GM23338 (cell line): ENCODE measurements at regions not wholly inside any gene's neighbourhood (a gene's known extent, or its start where the extent isn't known, plus 50 kb on each side); places are given as distances from the start of the nearest gene placed in this dataset.

Experiments
- ATAC-seq: fragments of 200-7000 bp; cut with Tn5 transposase; 3 replicates; pipeline ENCODE4 v1.9.1; 2020
- DNase-seq: peaks from one replicate; pipeline ENCODE4 v3.0.0-alpha.2; 2015; ENCODE audit warnings: low spot score
- H2AFZ ChIP-seq: fragments of 200-600 bp; sonication (generic); 2 replicates; pipeline ENCODE4 v1.8.0; 2016; ENCODE audit warnings: antibody characterized with exemption, mild to moderate bottlenecking, moderate library complexity
- H3F3A ChIP-seq: fragments of 200-600 bp; sonication (generic); replicated peaks from 2 replicates; pipeline ENCODE4 v1.8.0; 2017; ENCODE audit warnings: antibody characterized with exemption, mixed run types, low read depth
- H3K27ac ChIP-seq: fragments of 200-600 bp; sonication (generic); 2 replicates; pipeline ENCODE4 v1.6.1; 2016; ENCODE audit warnings: low read depth
- H3K27me3 ChIP-seq: fragments of 200-600 bp; sonication (generic); 2 replicates; pipeline ENCODE4 v1.8.0; 2016; ENCODE audit warnings: mild to moderate bottlenecking, mixed run types, moderate library complexity; ENCODE audit not compliant: insufficient read depth
- H3K36me3 ChIP-seq: fragments of 200-600 bp; sonication (generic); 2 replicates; pipeline ENCODE4 v1.8.0; 2016; ENCODE audit warnings: mild to moderate bottlenecking; ENCODE audit not compliant: insufficient read depth
- H3K4me1 ChIP-seq: fragments of 200-600 bp; sonication (generic); 2 replicates; pipeline ENCODE4 v1.8.0; 2016; ENCODE audit warnings: mild to moderate bottlenecking, moderate library complexity; ENCODE audit not compliant: insufficient read depth
- H3K4me2 ChIP-seq: fragments of 200-600 bp; sonication (generic); 2 replicates; pipeline ENCODE4 v1.7.1; 2017; ENCODE audit warnings: mixed run types
- H3K4me3 ChIP-seq: fragments of 200-600 bp; sonication (generic); 2 replicates; pipeline ENCODE4 v1.6.1; 2016; ENCODE audit warnings: mixed run types
- H3K79me2 ChIP-seq: fragments of 200-600 bp; sonication (generic); replicated peaks from 2 replicates; pipeline ENCODE4 v1.8.0; 2017; ENCODE audit warnings: mild to moderate bottlenecking; ENCODE audit not compliant: insufficient read depth
- H3K9me2 ChIP-seq: fragments of 200-600 bp; sonication (generic); 2 replicates; pipeline ENCODE4 v1.8.0; 2017; ENCODE audit not compliant: insufficient read depth
- H4K20me1 ChIP-seq: fragments of 200-600 bp; sonication (generic); replicated peaks from 2 replicates; pipeline ENCODE4 v1.8.0; 2017; ENCODE audit warnings: mild to moderate bottlenecking; ENCODE audit not compliant: insufficient read depth
- H3K27ac Mint-ChIP-seq: 2 replicates; pipeline ENCODE4 v1.8.0; 2020; ENCODE audit warnings: inconsistent platforms, mild to moderate bottlenecking, moderate library complexity, mixed read lengths
- H3K27me3 Mint-ChIP-seq: 3 replicates; pipeline ENCODE4 v1.8.0; 2022; ENCODE audit warnings: low read depth, mild to moderate bottlenecking, moderate library complexity, mixed read lengths, inconsistent platforms; ENCODE audit not compliant: insufficient read depth, poor library complexity
- H3K36me3 Mint-ChIP-seq: 3 replicates; pipeline ENCODE4 v1.8.0; 2021; ENCODE audit warnings: low read depth, mild to moderate bottlenecking, inconsistent platforms, moderate library complexity, mixed read lengths
- H3K4me1 Mint-ChIP-seq: 3 replicates; pipeline ENCODE4 v1.8.0; 2020; ENCODE audit warnings: mild to moderate bottlenecking, inconsistent platforms, mixed read lengths
- H3K4me3 Mint-ChIP-seq: 3 replicates; pipeline ENCODE4 v1.8.0; 2021; ENCODE audit warnings: moderate library complexity, mild to moderate bottlenecking, inconsistent platforms, mixed read lengths
- H3K9me3 Mint-ChIP-seq: 3 replicates; pipeline ENCODE4 v1.8.0; 2020; ENCODE audit warnings: moderate library complexity, mild to moderate bottlenecking, inconsistent platforms, mixed read lengths
- CREB1 ChIP-seq: fragments of 250-450 bp; sonication (Bioruptor Pico); IDR thresholded peaks from 2 replicates; pipeline ENCODE4 v1.5.0; 2020; ENCODE audit warnings: low read depth, mild to moderate bottlenecking, moderate library complexity
- EZH2 ChIP-seq: fragments of 200-600 bp; sonication (generic); IDR thresholded peaks from one replicate; pipeline ENCODE4 v1.8.0; 2017; ENCODE audit warnings: antibody characterized with exemption, mild to moderate bottlenecking, low read depth; ENCODE audit not compliant: unreplicated experiment
- EZH2phosphoT487 ChIP-seq: fragments of 200-600 bp; sonication (generic); IDR thresholded peaks from one replicate; pipeline ENCODE4 v1.8.1; 2018; ENCODE audit warnings: antibody characterized with exemption; ENCODE audit not compliant: unreplicated experiment
- JUNB ChIP-seq: IDR thresholded peaks from one replicate; pipeline ENCODE4 v1.6.1; 2016; ENCODE audit warnings: antibody characterized with exemption; ENCODE audit not compliant: unreplicated experiment
- NANOG ChIP-seq: IDR thresholded peaks from 2 replicates; pipeline ENCODE4 v1.6.1; 2016; ENCODE audit warnings: antibody characterized with exemption, borderline replicate concordance
- POLR2AphosphoS5 ChIP-seq: IDR thresholded peaks from 2 replicates; pipeline ENCODE4 v1.6.1; 2016; ENCODE audit warnings: antibody characterized with exemption, low read depth
- STAT1 ChIP-seq: IDR thresholded peaks from one replicate; pipeline ENCODE4 v1.6.1; 2016; ENCODE audit warnings: antibody characterized with exemption; ENCODE audit not compliant: unreplicated experiment
- ZNF114 ChIP-seq: fragments of 250-450 bp; sonication (Bioruptor Pico); IDR thresholded peaks from 2 replicates; pipeline ENCODE4 v1.5.0; 2020; ENCODE audit warnings: mild to moderate bottlenecking, moderate library complexity
- ZNF331 ChIP-seq: fragments of 250-450 bp; sonication (Bioruptor Pico); IDR thresholded peaks from 2 replicates; pipeline ENCODE4 v1.5.0; 2020; ENCODE audit warnings: low read depth, mild to moderate bottlenecking, moderate library complexity
- TF ChIP-seq, protein P1 (sequence below), 2 experiments: fragments of 200-600 bp in 1 of 2; sonication (generic) in 1 of 2; conservative IDR thresholded peaks; 2 replicates each; pipeline versions ENCODE4 v1.5.1 to v1.6.1; 2016 to 2017; ENCODE audit warnings: antibody characterized with exemption in 2 of 2, low read depth in 2 of 2, mild to moderate bottlenecking in 2 of 2, moderate library complexity in 1 of 2
- TF ChIP-seq, protein P2 (sequence below): IDR thresholded peaks from 2 replicates; pipeline ENCODE4 v1.6.1; 2016; ENCODE audit warnings: antibody characterized with exemption
- TF ChIP-seq, protein P3 (sequence below): IDR thresholded peaks from one replicate; pipeline ENCODE4 v1.6.1; 2018; ENCODE audit warnings: antibody characterized with exemption; ENCODE audit not compliant: unreplicated experiment
- TF ChIP-seq, protein P4 (sequence below): fragments of 250-450 bp; sonication (Bioruptor Pico); IDR thresholded peaks from 2 replicates; pipeline ENCODE4 v1.5.0; 2020; ENCODE audit warnings: mild to moderate bottlenecking, moderate library complexity

DNA sequence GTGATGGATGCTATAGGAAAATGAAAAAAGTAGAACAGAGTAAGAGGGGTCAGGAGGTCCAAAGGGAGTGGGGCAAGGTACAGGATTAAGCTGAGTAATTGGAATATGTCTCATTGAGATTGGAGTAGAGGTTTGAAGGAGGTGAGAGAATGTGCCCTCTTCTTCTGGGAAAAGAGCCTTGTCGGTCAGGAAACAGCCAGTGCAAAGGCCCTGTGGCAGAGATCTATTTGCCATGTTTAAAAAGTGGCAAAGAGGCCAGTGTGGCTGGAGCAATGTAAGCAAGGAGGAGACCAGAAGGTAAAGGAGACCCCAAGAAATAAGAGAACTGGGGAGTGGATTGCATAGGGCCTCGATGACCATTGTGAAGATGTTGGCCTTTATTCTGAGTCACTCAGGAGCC lies 706.5 kb downstream of the MED13L start:
- Histone ChIP-seq H4K20me1 (no peaks in the 10 kb centered on the region), H3K79me2 (no peaks in the 10 kb centered on the region), H3K4me2 (no peak overlapping the region), H3K36me3 (no peaks in the 10 kb centered on the region), H3K9me2 (no peaks in the 10 kb centered on the region), H3K4me1 (peaks cover 8% of the 10 kb centered on the region), H2AFZ (no peak overlapping the region), H3F3A (no peaks in the 10 kb centered on the region), H3K4me3 (no peak overlapping the region), H3K27ac (no peak overlapping the region), H3K27me3 (no peaks in the 10 kb centered on the region)
- Mint-ChIP-seq H3K27ac (no peak overlapping the region), H3K4me1 (peaks cover 10% of the 10 kb centered on the region), H3K4me3 (no peak overlapping the region), H3K9me3 (no peaks in the 10 kb centered on the region), H3K27me3 (peaks cover under 1% of the 10 kb centered on the region), H3K36me3 (no peaks in the 10 kb centered on the region)
- DNase-seq (no peak), ATAC-seq (no peak)
- no peak for TF ChIP-seq JUNB
- TF ChIP-seq, protein P1, sequence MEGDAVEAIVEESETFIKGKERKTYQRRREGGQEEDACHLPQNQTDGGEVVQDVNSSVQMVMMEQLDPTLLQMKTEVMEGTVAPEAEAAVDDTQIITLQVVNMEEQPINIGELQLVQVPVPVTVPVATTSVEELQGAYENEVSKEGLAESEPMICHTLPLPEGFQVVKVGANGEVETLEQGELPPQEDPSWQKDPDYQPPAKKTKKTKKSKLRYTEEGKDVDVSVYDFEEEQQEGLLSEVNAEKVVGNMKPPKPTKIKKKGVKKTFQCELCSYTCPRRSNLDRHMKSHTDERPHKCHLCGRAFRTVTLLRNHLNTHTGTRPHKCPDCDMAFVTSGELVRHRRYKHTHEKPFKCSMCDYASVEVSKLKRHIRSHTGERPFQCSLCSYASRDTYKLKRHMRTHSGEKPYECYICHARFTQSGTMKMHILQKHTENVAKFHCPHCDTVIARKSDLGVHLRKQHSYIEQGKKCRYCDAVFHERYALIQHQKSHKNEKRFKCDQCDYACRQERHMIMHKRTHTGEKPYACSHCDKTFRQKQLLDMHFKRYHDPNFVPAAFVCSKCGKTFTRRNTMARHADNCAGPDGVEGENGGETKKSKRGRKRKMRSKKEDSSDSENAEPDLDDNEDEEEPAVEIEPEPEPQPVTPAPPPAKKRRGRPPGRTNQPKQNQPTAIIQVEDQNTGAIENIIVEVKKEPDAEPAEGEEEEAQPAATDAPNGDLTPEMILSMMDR (conservative IDR thresholded peaks at IDR 0.05; ENCODE audit: low read depth in 2 of 2): no peak
- TF ChIP-seq, protein P2, sequence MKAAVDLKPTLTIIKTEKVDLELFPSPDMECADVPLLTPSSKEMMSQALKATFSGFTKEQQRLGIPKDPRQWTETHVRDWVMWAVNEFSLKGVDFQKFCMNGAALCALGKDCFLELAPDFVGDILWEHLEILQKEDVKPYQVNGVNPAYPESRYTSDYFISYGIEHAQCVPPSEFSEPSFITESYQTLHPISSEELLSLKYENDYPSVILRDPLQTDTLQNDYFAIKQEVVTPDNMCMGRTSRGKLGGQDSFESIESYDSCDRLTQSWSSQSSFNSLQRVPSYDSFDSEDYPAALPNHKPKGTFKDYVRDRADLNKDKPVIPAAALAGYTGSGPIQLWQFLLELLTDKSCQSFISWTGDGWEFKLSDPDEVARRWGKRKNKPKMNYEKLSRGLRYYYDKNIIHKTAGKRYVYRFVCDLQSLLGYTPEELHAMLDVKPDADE: no peak
- TF ChIP-seq, protein P3, sequence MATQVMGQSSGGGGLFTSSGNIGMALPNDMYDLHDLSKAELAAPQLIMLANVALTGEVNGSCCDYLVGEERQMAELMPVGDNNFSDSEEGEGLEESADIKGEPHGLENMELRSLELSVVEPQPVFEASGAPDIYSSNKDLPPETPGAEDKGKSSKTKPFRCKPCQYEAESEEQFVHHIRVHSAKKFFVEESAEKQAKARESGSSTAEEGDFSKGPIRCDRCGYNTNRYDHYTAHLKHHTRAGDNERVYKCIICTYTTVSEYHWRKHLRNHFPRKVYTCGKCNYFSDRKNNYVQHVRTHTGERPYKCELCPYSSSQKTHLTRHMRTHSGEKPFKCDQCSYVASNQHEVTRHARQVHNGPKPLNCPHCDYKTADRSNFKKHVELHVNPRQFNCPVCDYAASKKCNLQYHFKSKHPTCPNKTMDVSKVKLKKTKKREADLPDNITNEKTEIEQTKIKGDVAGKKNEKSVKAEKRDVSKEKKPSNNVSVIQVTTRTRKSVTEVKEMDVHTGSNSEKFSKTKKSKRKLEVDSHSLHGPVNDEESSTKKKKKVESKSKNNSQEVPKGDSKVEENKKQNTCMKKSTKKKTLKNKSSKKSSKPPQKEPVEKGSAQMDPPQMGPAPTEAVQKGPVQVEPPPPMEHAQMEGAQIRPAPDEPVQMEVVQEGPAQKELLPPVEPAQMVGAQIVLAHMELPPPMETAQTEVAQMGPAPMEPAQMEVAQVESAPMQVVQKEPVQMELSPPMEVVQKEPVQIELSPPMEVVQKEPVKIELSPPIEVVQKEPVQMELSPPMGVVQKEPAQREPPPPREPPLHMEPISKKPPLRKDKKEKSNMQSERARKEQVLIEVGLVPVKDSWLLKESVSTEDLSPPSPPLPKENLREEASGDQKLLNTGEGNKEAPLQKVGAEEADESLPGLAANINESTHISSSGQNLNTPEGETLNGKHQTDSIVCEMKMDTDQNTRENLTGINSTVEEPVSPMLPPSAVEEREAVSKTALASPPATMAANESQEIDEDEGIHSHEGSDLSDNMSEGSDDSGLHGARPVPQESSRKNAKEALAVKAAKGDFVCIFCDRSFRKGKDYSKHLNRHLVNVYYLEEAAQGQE: no peak
- TF ChIP-seq EZH2phosphoT487: no peak
- TF ChIP-seq STAT1: no peak
- no peak for TF ChIP-seq EZH2
- TF ChIP-seq ZNF114 (CRISPR knock-in tag): no peak
- no peak for TF ChIP-seq CREB1 (CRISPR knock-in tag)
- no peak for TF ChIP-seq POLR2AphosphoS5
- TF ChIP-seq, protein P4, sequence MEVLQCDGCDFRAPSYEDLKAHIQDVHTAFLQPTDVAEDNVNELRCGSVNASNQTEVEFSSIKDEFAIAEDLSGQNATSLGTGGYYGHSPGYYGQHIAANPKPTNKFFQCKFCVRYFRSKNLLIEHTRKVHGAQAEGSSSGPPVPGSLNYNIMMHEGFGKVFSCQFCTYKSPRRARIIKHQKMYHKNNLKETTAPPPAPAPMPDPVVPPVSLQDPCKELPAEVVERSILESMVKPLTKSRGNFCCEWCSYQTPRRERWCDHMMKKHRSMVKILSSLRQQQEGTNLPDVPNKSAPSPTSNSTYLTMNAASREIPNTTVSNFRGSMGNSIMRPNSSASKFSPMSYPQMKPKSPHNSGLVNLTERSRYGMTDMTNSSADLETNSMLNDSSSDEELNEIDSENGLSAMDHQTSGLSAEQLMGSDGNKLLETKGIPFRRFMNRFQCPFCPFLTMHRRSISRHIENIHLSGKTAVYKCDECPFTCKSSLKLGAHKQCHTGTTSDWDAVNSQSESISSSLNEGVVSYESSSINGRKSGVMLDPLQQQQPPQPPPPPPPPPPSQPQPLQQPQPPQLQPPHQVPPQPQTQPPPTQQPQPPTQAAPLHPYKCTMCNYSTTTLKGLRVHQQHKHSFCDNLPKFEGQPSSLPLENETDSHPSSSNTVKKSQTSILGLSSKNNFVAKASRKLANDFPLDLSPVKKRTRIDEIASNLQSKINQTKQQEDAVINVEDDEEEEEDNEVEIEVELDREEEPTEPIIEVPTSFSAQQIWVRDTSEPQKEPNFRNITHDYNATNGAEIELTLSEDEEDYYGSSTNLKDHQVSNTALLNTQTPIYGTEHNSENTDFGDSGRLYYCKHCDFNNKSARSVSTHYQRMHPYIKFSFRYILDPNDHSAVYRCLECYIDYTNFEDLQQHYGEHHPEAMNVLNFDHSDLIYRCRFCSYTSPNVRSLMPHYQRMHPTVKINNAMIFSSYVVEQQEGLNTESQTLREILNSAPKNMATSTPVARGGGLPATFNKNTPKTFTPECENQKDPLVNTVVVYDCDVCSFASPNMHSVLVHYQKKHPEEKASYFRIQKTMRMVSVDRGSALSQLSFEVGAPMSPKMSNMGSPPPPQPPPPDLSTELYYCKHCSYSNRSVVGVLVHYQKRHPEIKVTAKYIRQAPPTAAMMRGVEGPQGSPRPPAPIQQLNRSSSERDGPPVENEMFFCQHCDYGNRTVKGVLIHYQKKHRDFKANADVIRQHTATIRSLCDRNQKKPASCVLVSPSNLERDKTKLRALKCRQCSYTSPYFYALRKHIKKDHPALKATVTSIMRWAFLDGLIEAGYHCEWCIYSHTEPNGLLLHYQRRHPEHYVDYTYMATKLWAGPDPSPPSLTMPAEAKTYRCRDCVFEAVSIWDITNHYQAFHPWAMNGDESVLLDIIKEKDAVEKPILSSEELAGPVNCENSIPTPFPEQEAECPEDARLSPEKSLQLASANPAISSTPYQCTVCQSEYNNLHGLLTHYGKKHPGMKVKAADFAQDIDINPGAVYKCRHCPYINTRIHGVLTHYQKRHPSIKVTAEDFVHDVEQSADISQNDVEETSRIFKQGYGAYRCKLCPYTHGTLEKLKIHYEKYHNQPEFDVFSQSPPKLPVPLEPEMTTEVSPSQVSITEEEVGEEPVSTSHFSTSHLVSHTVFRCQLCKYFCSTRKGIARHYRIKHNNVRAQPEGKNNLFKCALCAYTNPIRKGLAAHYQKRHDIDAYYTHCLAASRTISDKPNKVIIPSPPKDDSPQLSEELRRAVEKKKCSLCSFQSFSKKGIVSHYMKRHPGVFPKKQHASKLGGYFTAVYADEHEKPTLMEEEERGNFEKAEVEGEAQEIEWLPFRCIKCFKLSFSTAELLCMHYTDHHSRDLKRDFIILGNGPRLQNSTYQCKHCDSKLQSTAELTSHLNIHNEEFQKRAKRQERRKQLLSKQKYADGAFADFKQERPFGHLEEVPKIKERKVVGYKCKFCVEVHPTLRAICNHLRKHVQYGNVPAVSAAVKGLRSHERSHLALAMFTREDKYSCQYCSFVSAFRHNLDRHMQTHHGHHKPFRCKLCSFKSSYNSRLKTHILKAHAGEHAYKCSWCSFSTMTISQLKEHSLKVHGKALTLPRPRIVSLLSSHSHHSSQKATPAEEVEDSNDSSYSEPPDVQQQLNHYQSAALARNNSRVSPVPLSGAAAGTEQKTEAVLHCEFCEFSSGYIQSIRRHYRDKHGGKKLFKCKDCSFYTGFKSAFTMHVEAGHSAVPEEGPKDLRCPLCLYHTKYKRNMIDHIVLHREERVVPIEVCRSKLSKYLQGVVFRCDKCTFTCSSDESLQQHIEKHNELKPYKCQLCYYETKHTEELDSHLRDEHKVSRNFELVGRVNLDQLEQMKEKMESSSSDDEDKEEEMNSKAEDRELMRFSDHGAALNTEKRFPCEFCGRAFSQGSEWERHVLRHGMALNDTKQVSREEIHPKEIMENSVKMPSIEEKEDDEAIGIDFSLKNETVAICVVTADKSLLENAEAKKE (CRISPR knock-in tag): no peak
- no peak for TF ChIP-seq ZNF331
- TF ChIP-seq NANOG: no peak
